ENCODE measurements at regions not wholly inside any gene's neighbourhood (a gene's known extent, or its start where the extent isn't known, plus 50 kb on each side); places are given as distances from the start of the nearest gene placed in this dataset.

- TF ChIP-seq MAFK (IDR thresholded peaks at IDR 0.05; ENCODE audit: low read depth, low read length) = no peak
- no peak for TF ChIP-seq CTCF (conservative IDR thresholded peaks at IDR 0.05; ENCODE audit: low read depth, low read length)
- TF ChIP-seq POLR2A (IDR thresholded peaks at IDR 0.05; ENCODE audit: low read depth, low read length) = no peak
- no peak for TF ChIP-seq USF2 (IDR thresholded peaks at IDR 0.05; ENCODE audit: low read depth, low read length)
- no peak for TF ChIP-seq RCOR1 (IDR thresholded peaks at IDR 0.05; ENCODE audit: insufficient replicate concordance, low read length)
These were observed 1180.0 kb upstream of the TENM3 start for GRCh38 chr4:181063212-181063611.

Data from IMR-90 (cell line).